ENCODE measurements at regions not wholly inside any gene's neighbourhood (a gene's known extent, or its start where the extent isn't known, plus 50 kb on each side); places are given as distances from the start of the nearest gene placed in this dataset.

DNA sequence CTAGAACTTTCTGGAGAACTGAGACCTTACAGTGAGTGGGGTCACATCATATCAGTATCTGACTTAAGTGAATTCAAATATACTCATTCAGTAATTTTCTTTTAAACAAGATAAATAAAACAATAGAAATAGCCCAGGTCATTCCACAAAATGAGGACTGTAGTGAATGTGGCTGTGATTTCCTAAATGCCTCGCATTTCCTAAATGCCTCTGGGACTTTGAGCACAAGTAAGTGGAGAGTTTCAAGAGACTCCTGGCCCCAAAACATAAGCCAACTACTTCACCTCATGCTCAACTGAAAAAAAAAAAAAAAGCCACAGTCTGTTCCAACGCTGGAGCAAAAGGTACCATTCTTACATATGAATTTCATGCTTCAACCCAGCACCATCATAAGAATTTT, 81.5 kb downstream of the ZNF281 start:
- TF ChIP-seq, protein P1, sequence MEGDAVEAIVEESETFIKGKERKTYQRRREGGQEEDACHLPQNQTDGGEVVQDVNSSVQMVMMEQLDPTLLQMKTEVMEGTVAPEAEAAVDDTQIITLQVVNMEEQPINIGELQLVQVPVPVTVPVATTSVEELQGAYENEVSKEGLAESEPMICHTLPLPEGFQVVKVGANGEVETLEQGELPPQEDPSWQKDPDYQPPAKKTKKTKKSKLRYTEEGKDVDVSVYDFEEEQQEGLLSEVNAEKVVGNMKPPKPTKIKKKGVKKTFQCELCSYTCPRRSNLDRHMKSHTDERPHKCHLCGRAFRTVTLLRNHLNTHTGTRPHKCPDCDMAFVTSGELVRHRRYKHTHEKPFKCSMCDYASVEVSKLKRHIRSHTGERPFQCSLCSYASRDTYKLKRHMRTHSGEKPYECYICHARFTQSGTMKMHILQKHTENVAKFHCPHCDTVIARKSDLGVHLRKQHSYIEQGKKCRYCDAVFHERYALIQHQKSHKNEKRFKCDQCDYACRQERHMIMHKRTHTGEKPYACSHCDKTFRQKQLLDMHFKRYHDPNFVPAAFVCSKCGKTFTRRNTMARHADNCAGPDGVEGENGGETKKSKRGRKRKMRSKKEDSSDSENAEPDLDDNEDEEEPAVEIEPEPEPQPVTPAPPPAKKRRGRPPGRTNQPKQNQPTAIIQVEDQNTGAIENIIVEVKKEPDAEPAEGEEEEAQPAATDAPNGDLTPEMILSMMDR (IDR thresholded peaks at IDR 0.05) = no peak
- TF ChIP-seq POLR2A (IDR thresholded peaks at IDR 0.05) = no peak

Data from upper lobe of left lung (tissue), 4 donors.